Right lobe of liver (tissue), 6 donors: ENCODE measurements at regions not wholly inside any gene's neighbourhood (a gene's known extent, or its start where the extent isn't known, plus 50 kb on each side); places are given as distances from the start of the nearest gene placed in this dataset.

ENCODE experiments used
- ATAC-seq, 4 donors: fragments of 200-7000 bp; cut with Tn5 transposase; one replicate each; pipeline ENCODE4 v1.9.1; 2020; ENCODE audit warnings: mild to moderate bottlenecking in 4 of 4, moderate library complexity in 4 of 4
- DNase-seq, 3 donors: peaks; one replicate each; pipeline ENCODE4 v3.0.0-alpha.2; 2020
- H3K27ac ChIP-seq, 3 donors: fragments of 200-600 bp; one replicate each; pipeline ENCODE4 v1.8.0; 2022
- H3K27me3 ChIP-seq, 2 donors: fragments of 200-600 bp; one replicate each; pipeline ENCODE4 v1.8.0; 2022
- H3K36me3 ChIP-seq, 4 donors: fragments of 200-600 bp; sonication (generic) in 1 of 4; one replicate each; pipeline versions ENCODE4 v1.5.1 to v1.8.0; 2017 to 2022; ENCODE audit warnings: control low read depth in 1 of 4
- H3K4me1 ChIP-seq, 4 donors: fragments of 200-600 bp; sonication (generic) in 1 of 4; one replicate each; pipeline versions ENCODE4 v1.5.1 to v1.8.0; 2017 to 2022; ENCODE audit warnings: control low read depth in 1 of 4
- H3K4me3 ChIP-seq, 3 donors: fragments of 200-600 bp; one replicate each; pipeline ENCODE4 v1.8.0; 2022
- H3K9me3 ChIP-seq, 4 donors: fragments of 200-600 bp; sonication (generic) in 1 of 4; one replicate each; pipeline versions ENCODE4 v1.5.1 to v1.8.0; 2017 to 2022; ENCODE audit warnings: control low read depth in 1 of 4
- CTCF ChIP-seq, 4 donors: fragments of 200-600 bp in 3 of 4; fragments of 450-650 bp in 1 of 4; IDR thresholded peaks; one replicate each; pipeline versions ENCODE4 v1.5.1 to v1.8.0; 2016 to 2022; ENCODE audit warnings: antibody characterized with exemption in 4 of 4, mild to moderate bottlenecking in 2 of 4
- POLR2A ChIP-seq: fragments of 450-650 bp; IDR thresholded peaks from one replicate; pipeline ENCODE4 v1.6.1; 2017; ENCODE audit warnings: antibody characterized with exemption, mild to moderate bottlenecking
- WGBS: methylation state at CpG from one replicate; pipeline ENCODE4 v1.1.6; 2018; ENCODE audit warnings: low coverage, low lambda C conversion rate; ENCODE audit not compliant: insufficient coverage; ENCODE audit errors: missing lambda C conversion rate; 5-methylcytosine and 5-hydroxymethylcytosine counted together
- intact Hi-C, 2 donors: fragments of 100-400 bp; cut with DNase I; formaldehyde crosslinking; loops; one replicate each; pipeline versions ENCODE4 v1.11.2 to v1.14.1; 2022
- donor health status: DM: no; HTN: yes; CAD: no.
- donor health status: DM: no; HTN: no; CAD: no.
- donor health status: DM: no; HTN: no; CAD: no.
- donor health status: DM: no; HTN: yes; CAD: no.
- donor health status: DM: no; HTN: yes; CAD: no.

GRCh38 chr9:26694381-26695297, 198.0 kb downstream of the CAAP1 start:
- ATAC-seq: no peak
- no peak overlapping the region for H3K27ac ChIP-seq
- intact Hi-C loops: no loop called here

GRCh38 chr9:26689041-26689440, 203.6 kb downstream of the CAAP1 start:
- DNase-seq: no peak
- Histone ChIP-seq H3K36me3 (no peaks in the 10 kb centered on the region), H3K4me1 (no peaks in the 10 kb centered on the region), H3K4me3 (no peak overlapping the region), H3K27ac (no peak overlapping the region), H3K9me3 (no peaks in the 10 kb centered on the region), H3K27me3 (no peaks in the 10 kb centered on the region)
- intact Hi-C loops: no loop called here
- no peak for TF ChIP-seq POLR2A
- ATAC-seq: no peak
- WGBS: 63% methylated on average over 6 of the region's 6 CpGs

More at GRCh38 chr9:26694381-26695297, 198.0 kb downstream of the CAAP1 start:
- H3K9me3 ChIP-seq: peaks cover 0 to 6% (median 0%) of the 10 kb centered on the region in 4 donors
- WGBS: 50% methylated on average over 5 of the region's 5 CpGs
- TF ChIP-seq CTCF (IDR thresholded peaks at IDR 0.05) (no peak), POLR2A (no peak)
- no peak overlapping the region for H3K4me3 ChIP-seq
- no peak for DNase-seq
- H3K36me3 ChIP-seq: no peaks in the 10 kb centered on the region
- no peaks in the 10 kb centered on the region for H3K4me1 ChIP-seq
- no peaks in the 10 kb centered on the region for H3K27me3 ChIP-seq

GRCh38 chr9:26687421-26687820, 205.2 kb downstream of the CAAP1 start:
- DNase-seq: no peak
- no peak overlapping the region for H3K4me3 ChIP-seq
- no peaks in the 10 kb centered on the region for H3K4me1 ChIP-seq
- H3K9me3 ChIP-seq: no peaks in the 10 kb centered on the region
- H3K27me3 ChIP-seq: no peaks in the 10 kb centered on the region
- intact Hi-C loops: no loop called here
- 18% methylated on average over 2 of the region's 2 CpGs for WGBS
- H3K36me3 ChIP-seq: no peaks in the 10 kb centered on the region
- H3K27ac ChIP-seq: no peak overlapping the region
- no peak for TF ChIP-seq POLR2A
- no peak for TF ChIP-seq CTCF (IDR thresholded peaks at IDR 0.05)
- ATAC-seq: peak in 1 of 4 donors; percentile 37

GRCh38 chr9:26685818-26686217, 206.8 kb downstream of the CAAP1 start:
- WGBS: 35% methylated on average over 2 of the region's 2 CpGs
- H3K9me3 ChIP-seq: no peaks in the 10 kb centered on the region
- no peak overlapping the region for H3K4me3 ChIP-seq
- DNase-seq (no peak), ATAC-seq (no peak)
- no peak overlapping the region for H3K27ac ChIP-seq
- H3K4me1 ChIP-seq: no peaks in the 10 kb centered on the region
- TF ChIP-seq CTCF (IDR thresholded peaks at IDR 0.05): no peak
- no peaks in the 10 kb centered on the region for H3K36me3 ChIP-seq
- intact Hi-C loops: no loop called here
- no peaks in the 10 kb centered on the region for H3K27me3 ChIP-seq

GRCh38 chr9:26684029-26684428, 208.6 kb downstream of the CAAP1 start:
- 43% methylated on average over 4 of the region's 4 CpGs for WGBS
- no peaks in the 10 kb centered on the region for H3K27me3 ChIP-seq
- no peak for ATAC-seq
- H3K4me3 ChIP-seq: no peak overlapping the region
- TF ChIP-seq POLR2A (no peak), CTCF (IDR thresholded peaks at IDR 0.05) (no peak)
- no peaks in the 10 kb centered on the region for H3K9me3 ChIP-seq
- DNase-seq: no peak
- H3K4me1 ChIP-seq: no peaks in the 10 kb centered on the region
- no peaks in the 10 kb centered on the region for H3K36me3 ChIP-seq
- no peak overlapping the region for H3K27ac ChIP-seq
- intact Hi-C loops: no loop called here
